Stimulated activated naive B cell treated with anti-CD40 and anti-IgM and Interleukin-4, amounts not matched to agents 10 μg/mL and 1 μg/mL and 100 μg/mL, for 72 hours (primary cell): ENCODE measurements at regions not wholly inside any gene's neighbourhood (a gene's known extent, or its start where the extent isn't known, plus 50 kb on each side); places are given as distances from the start of the nearest gene placed in this dataset.
"Not testable (repeated sequence)": the region's sequence is repeated elsewhere in the genome, so short reads cannot be mapped to it uniquely, and the experiment has no call there.

Experiments
- ATAC-seq, 2 donors: fragments of 150-1000 bp; cut with Tn5 transposase; replicated peaks; 2 replicates each; pipeline ENCODE4 v1.10.0; 2021; ENCODE audit warnings: moderate library complexity in 1 of 2
- DNase-seq: peaks from one replicate; pipeline ENCODE4 v3.0.0; 2021
- H3K27ac Mint-ChIP-seq: one replicate; pipeline ENCODE4 v1.8.0; 2022; ENCODE audit warnings: mild to moderate bottlenecking, mixed read lengths
- H3K27me3 Mint-ChIP-seq, 2 donors: one replicate each; pipeline ENCODE4 v1.8.0; 2022; ENCODE audit warnings: mixed read lengths in 2 of 2
- H3K36me3 Mint-ChIP-seq, 2 donors: one replicate each; pipeline ENCODE4 v1.8.0; 2022; ENCODE audit warnings: mixed read lengths in 2 of 2, mild to moderate bottlenecking in 1 of 2
- H3K4me1 Mint-ChIP-seq, 2 donors: one replicate each; pipeline ENCODE4 v1.8.0; 2022; ENCODE audit warnings: mixed read lengths in 2 of 2, mild to moderate bottlenecking in 1 of 2
- H3K4me3 Mint-ChIP-seq, 2 donors: one replicate each; pipeline ENCODE4 v1.8.0; 2022; ENCODE audit warnings: mild to moderate bottlenecking in 2 of 2, mixed read lengths in 2 of 2, moderate library complexity in 1 of 2
- H3K9me3 Mint-ChIP-seq, 2 donors: one replicate each; pipeline ENCODE4 v1.8.0; 2022; ENCODE audit warnings: mixed read lengths in 2 of 2, mild to moderate bottlenecking in 1 of 2

GRCh38 chr13:43946281-43946680, 66.6 kb downstream of the LACC1 start:
- Mint-ChIP-seq H3K36me3 (no peaks in the 10 kb centered on the region), H3K4me3 (no peak overlapping the region), H3K27me3 (peaks cover 18 to 21% of the 10 kb centered on the region in 2 donors), H3K4me1 (no peaks in the 10 kb centered on the region), H3K9me3 (peaks cover 4 to 7% of the 10 kb centered on the region in 2 donors), H3K27ac (no peak overlapping the region)
- DNase-seq (no peak), ATAC-seq (no peak)

DNA sequence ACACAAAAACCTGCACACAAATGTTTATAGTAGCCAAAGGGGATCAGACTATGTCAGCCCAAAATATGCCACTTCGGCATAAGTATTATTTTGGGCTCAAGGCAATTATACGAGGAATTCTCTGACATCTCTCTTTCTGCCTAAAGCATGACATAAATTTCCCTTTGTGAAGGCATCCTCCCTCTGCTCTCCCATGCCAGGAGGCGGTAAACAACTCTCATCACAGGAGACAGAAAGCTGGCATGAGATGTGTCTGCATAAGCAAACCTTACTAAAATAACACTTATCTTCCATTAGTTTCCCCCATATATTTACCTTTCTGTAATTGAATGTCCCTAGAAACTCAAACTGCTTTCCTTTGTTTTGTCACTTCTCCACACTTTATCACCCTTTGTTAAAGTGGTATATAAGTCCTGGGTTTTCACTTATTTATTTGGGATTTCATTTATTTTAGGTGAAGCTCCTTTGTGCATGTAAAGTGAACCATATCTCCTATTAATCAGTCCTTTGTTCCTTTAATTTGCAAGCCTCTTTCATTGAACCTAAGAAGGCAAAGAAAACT, 68.3 kb downstream of the LACC1 start:
- no peak for ATAC-seq
- Mint-ChIP-seq H3K27ac (no peak overlapping the region), H3K9me3 (peaks cover 4 to 7% of the 10 kb centered on the region in 2 donors), H3K36me3 (no peaks in the 10 kb centered on the region), H3K27me3 (peaks cover 8 to 12% of the 10 kb centered on the region in 2 donors), H3K4me3 (no peak overlapping the region), H3K4me1 (no peaks in the 10 kb centered on the region)
- no peak for DNase-seq

DNA sequence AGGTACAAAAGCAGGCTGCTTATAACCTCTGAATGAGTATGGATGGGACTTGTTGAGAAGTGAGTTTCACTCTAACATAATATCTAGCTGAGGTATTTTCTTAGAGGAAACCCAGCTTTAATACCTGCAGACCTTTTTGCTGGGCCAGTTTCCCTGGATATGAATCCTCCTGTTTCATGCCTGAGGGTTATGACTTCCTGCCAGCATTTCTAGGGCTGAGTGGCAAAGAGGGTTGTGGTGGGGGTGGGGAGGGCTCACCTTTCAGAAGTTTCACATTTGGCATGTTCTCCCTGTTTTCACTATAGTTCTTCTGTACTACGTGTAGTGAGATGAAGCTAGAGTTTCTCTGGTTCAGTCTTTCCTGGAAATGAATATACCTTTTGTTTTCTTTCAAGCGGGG, 73.7 kb downstream of the LACC1 start:
- H3K36me3 Mint-ChIP-seq, result no peaks in the 10 kb centered on the region
- DNase-seq (no peak), ATAC-seq (no peak)
- H3K27ac Mint-ChIP-seq, result no peak overlapping the region
- H3K4me3 Mint-ChIP-seq, result no peak overlapping the region
- peaks cover 0 to 6% of the 10 kb centered on the region in 2 donors for H3K9me3 Mint-ChIP-seq
- H3K4me1 Mint-ChIP-seq, result no peaks in the 10 kb centered on the region
- peaks cover 6 to 14% of the 10 kb centered on the region in 2 donors for H3K27me3 Mint-ChIP-seq

DNA sequence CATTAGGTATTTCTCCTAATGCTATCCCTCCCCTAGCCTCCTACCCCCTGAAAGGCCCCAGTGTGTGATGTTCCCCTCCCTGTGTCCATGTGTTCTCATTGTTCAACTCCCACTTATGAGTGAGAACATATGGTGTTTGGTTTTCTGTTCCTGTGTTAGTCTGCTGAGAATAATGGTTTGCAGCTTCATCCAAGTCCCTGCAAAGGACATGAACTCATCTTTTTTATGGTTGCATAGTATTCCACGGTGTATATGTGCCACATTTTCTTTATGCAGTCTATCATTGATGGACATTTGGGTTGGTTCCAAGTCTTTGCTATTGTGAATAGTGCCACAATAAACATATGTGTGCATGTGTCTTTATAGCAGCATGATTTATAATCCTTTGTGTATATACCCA, 77.3 kb downstream of the LACC1 start:
- H3K4me1 Mint-ChIP-seq, H3K36me3 Mint-ChIP-seq, H3K9me3 Mint-ChIP-seq, H3K27ac Mint-ChIP-seq, ATAC-seq, H3K4me3 Mint-ChIP-seq, DNase-seq: not testable (repeated sequence)
- H3K27me3 Mint-ChIP-seq, result peaks cover 6 to 13% of the 10 kb centered on the region in 2 donors

- Mint-ChIP-seq H3K27me3 (peaks cover 0 to 7% of the 10 kb centered on the region in 2 donors), H3K9me3 (peaks cover 0 to 1% of the 10 kb centered on the region in 2 donors), H3K4me3 (no peak overlapping the region), H3K4me1 (no peaks in the 10 kb centered on the region), H3K36me3 (no peaks in the 10 kb centered on the region), H3K27ac (no peak overlapping the region)
- ATAC-seq (no peak), DNase-seq (no peak)
These were observed 79.6 kb downstream of the LACC1 start for GRCh38 chr13:43959291-43959690.

DNA sequence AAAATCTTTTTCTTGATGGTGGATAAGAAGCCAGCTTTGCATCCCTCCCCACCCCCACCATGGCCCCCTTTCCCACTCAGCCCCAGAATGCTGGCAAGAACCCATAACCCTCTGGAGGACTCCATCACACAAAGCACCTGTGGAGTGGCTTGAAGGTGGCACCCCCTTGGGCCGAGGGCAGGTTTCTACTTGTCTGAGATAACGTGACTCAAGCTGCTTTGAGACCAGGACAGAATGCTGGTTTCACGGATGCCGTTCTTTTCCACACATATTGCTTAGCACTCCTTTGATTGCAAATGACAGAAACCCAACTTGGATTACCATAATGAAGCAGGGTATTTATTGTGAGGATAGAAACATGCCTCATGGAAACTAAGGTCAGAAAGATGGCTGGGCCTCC, 82.2 kb downstream of the LACC1 start:
- H3K27me3 Mint-ChIP-seq, result peaks cover 0 to 6% of the 10 kb centered on the region in 2 donors
- H3K36me3 Mint-ChIP-seq, result no peaks in the 10 kb centered on the region
- no peaks in the 10 kb centered on the region for H3K4me1 Mint-ChIP-seq
- ATAC-seq (no peak), DNase-seq (no peak)
- no peak overlapping the region for H3K27ac Mint-ChIP-seq
- no peak overlapping the region for H3K4me3 Mint-ChIP-seq
- H3K9me3 Mint-ChIP-seq, result peaks cover 0 to 1% of the 10 kb centered on the region in 2 donors

DNA sequence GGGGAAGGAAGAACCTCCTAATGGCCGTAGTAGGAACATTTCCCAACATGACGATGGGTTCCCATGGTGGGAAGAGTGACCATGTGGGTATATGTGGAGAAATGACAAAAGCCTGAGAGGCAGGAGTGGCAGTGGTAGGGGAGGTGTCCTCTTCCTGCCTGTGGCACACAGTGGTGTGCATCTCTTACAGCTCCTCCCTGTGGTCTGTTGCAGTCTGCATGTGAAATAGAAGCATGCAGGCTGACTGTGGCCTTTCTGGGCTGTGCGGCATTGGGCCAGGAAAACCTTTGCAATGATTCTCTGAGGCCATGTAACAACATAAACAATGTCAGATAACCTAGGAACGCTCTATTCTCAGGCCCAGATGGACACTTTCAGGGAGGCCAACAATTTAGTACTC, 84.0 kb downstream of the LACC1 start:
- Mint-ChIP-seq H3K9me3 (no peaks in the 10 kb centered on the region), H3K4me3 (no peak overlapping the region), H3K27me3 (no peaks in the 10 kb centered on the region), H3K4me1 (no peaks in the 10 kb centered on the region), H3K36me3 (no peaks in the 10 kb centered on the region), H3K27ac (no peak overlapping the region)
- peak in 1 of 2 donors; percentile 59 for ATAC-seq
- no peak for DNase-seq

DNA sequence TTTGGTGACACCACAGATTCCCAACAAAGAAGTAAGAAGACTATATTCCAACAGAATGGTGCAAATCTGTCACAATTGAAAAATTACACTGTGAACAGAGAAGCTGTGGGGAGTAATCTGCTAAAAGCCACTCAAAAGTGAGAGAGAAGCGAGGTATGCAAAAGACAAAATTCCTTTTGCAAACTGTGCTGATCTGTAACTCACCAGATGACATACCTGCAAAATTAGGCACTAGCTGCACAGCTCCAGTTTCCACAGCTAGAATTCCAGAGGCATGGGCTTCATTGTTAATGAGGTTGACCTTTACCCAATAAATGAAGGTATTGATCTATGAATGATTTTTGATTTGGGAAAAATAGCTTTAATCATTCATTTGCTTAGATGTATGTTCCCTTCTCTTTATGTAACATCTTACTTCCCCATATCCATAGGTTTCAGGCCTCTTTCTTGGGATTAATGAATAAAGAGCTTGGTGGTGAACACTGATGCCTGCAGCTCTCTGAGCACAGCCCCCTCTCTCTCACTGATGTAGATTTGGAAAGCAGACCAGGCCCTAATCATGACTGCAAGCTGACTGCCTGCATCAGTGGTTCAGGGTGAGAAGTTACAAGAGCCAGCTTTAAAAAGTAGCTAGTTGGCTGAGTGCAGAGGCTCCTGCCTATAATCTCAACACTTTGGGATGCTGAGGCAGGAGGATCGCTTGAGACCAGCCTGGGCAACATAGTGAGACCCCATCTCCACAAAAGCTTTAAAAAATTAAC, 85.2 kb downstream of the LACC1 start:
- no peak overlapping the region for H3K27ac Mint-ChIP-seq
- no peaks in the 10 kb centered on the region for H3K4me1 Mint-ChIP-seq
- H3K27me3 Mint-ChIP-seq, result no peaks in the 10 kb centered on the region
- no peak overlapping the region for H3K4me3 Mint-ChIP-seq
- H3K9me3 Mint-ChIP-seq, result peaks cover 0 to 2% of the 10 kb centered on the region in 2 donors
- DNase-seq, result no peak
- ATAC-seq, result no peak
- H3K36me3 Mint-ChIP-seq, result peaks cover 0 to 1% of the 10 kb centered on the region in 2 donors

DNA sequence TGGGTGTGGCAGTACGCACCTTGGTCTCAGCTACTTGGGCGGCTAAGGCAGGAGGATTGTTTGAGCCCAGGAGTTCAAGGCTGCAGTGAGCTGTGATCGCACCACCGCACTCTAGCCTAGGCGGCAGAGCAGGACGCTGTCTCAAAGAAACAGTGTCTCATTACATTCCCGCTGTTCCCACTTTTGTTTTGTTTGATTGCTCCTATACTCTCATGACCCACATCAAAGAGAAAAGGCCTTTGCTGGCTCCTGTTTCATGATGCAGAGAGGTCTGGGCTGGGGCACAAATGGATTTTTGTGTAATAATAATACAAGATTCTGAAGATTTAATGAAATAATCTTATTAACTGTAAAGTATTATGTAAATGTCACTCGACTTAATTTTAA, 85.7 kb downstream of the LACC1 start:
- Mint-ChIP-seq H3K4me3 (no peak overlapping the region), H3K4me1 (no peaks in the 10 kb centered on the region), H3K27me3 (no peaks in the 10 kb centered on the region), H3K9me3 (peaks cover 0 to 2% of the 10 kb centered on the region in 2 donors), H3K27ac (no peak overlapping the region), H3K36me3 (peaks cover 0 to 1% of the 10 kb centered on the region in 2 donors)
- ATAC-seq (no peak), DNase-seq (no peak)

DNA sequence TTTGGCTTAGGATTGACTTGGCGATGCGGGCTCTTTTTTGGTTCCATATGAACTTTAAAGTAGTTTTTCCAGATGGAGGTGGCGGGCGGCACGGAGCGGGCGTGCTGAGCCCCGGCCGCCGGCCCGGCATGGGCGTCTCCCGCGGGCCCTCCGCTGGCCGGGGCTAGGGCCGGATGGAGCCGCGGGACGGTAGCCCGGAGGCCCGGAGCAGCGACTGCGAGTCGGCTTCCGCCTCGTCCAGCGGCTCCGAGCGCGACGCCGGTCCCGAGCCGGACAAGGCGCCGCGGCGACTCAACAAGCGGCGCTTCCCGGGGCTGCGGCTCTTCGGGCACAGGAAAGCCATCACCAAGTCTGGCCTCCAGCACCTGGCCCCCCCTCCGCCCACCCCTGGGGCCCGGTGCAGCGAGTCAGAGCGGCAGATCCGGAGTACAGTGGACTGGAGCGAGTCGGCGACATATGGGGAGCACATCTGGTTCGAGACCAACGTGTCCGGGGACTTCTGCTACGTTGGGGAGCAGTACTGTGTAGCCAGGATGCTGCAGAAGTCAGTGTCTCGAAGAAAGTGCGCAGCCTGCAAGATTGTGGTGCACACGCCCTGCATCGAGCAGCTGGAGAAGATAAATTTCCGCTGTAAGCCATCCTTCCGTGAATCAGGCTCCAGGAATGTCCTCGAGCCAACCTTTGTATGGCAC, 88.7 kb downstream of the LACC1 start:
- H3K4me1 Mint-ChIP-seq, H3K9me3 Mint-ChIP-seq, H3K27me3 Mint-ChIP-seq, H3K27ac Mint-ChIP-seq, H3K36me3 Mint-ChIP-seq, H3K4me3 Mint-ChIP-seq, DNase-seq, ATAC-seq: not testable (repeated sequence)

DNA sequence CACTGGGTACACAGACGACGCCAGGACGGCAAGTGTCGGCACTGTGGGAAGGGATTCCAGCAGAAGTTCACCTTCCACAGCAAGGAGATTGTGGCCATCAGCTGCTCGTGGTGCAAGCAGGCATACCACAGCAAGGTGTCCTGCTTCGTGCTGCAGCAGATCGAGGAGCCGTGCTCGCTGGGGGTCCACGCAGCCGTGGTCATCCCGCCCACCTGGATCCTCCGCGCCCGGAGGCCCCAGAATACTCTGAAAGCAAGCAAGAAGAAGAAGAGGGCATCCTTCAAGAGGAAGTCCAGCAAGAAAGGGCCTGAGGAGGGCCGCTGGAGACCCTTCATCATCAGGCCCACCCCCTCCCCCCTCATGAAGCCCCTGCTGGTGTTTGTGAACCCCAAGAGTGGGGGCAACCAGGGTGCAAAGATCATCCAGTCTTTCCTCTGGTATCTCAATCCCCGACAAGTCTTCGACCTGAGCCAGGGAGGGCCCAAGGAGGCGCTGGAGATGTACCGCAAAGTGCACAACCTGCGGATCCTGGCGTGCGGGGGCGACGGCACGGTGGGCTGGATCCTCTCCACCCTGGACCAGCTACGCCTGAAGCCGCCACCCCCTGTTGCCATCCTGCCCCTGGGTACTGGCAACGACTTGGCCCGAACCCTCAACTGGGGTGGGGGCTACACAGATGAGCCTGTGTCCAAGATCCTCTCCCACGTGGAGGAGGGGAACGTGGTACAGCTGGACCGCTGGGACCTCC, 89.4 kb downstream of the LACC1 start:
- H3K9me3 Mint-ChIP-seq, H3K27me3 Mint-ChIP-seq, H3K36me3 Mint-ChIP-seq, ATAC-seq, H3K4me1 Mint-ChIP-seq, H3K4me3 Mint-ChIP-seq, DNase-seq, H3K27ac Mint-ChIP-seq: not testable (repeated sequence)

DNA sequence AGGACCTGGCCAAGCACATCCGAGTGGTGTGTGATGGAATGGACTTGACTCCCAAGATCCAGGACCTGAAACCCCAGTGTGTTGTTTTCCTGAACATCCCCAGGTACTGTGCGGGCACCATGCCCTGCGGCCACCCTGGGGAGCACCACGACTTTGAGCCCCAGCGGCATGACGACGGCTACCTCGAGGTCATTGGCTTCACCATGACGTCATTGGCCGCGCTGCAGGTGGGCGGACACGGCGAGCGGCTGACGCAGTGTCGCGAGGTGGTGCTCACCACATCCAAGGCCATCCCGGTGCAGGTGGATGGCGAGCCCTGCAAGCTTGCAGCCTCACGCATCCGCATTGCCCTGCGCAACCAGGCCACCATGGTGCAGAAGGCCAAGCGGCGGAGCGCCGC, 90.2 kb downstream of the LACC1 start:
- H3K27me3 Mint-ChIP-seq, H3K4me1 Mint-ChIP-seq, H3K36me3 Mint-ChIP-seq, H3K4me3 Mint-ChIP-seq, H3K27ac Mint-ChIP-seq, H3K9me3 Mint-ChIP-seq, DNase-seq, ATAC-seq: not testable (repeated sequence)

- ATAC-seq, H3K4me3 Mint-ChIP-seq, H3K9me3 Mint-ChIP-seq, H3K36me3 Mint-ChIP-seq, DNase-seq, H3K4me1 Mint-ChIP-seq, H3K27ac Mint-ChIP-seq, H3K27me3 Mint-ChIP-seq: not testable (repeated sequence)
These were observed 91.0 kb downstream of the LACC1 start for GRCh38 chr13:43970520-43971242.

GRCh38 chr13:43971324-43971723, 91.6 kb downstream of the LACC1 start:
- DNase-seq, H3K4me1 Mint-ChIP-seq, H3K36me3 Mint-ChIP-seq, H3K9me3 Mint-ChIP-seq, ATAC-seq, H3K27me3 Mint-ChIP-seq, H3K27ac Mint-ChIP-seq, H3K4me3 Mint-ChIP-seq: not testable (repeated sequence)
